Upper lobe of right lung (tissue), 1 donor: ENCODE measurements at regions not wholly inside any gene's neighbourhood (a gene's known extent, or its start where the extent isn't known, plus 50 kb on each side); places are given as distances from the start of the nearest gene placed in this dataset.

Source experiments
- ATAC-seq: fragments of 200-7000 bp; cut with Tn5 transposase; one replicate; pipeline ENCODE4 v1.9.1; 2020; ENCODE audit warnings: mild to moderate bottlenecking, moderate library complexity
- DNase-seq: peaks from one replicate; pipeline ENCODE4 v3.0.0-alpha.2; 2020
- H3K27ac ChIP-seq: fragments of 200-600 bp; one replicate; pipeline ENCODE4 v1.8.0; 2022
- H3K27me3 ChIP-seq: fragments of 200-600 bp; one replicate; pipeline ENCODE4 v1.8.0; 2022; ENCODE audit warnings: mild to moderate bottlenecking
- H3K36me3 ChIP-seq: fragments of 200-600 bp; one replicate; pipeline ENCODE4 v1.8.0; 2022
- H3K4me1 ChIP-seq: fragments of 200-600 bp; one replicate; pipeline ENCODE4 v1.8.0; 2022
- H3K4me3 ChIP-seq: fragments of 200-600 bp; one replicate; pipeline ENCODE4 v1.8.0; 2022; ENCODE audit warnings: mild to moderate bottlenecking
- H3K9me3 ChIP-seq: fragments of 200-600 bp; one replicate; pipeline ENCODE4 v1.8.0; 2022
- CTCF ChIP-seq: fragments of 200-600 bp; IDR thresholded peaks from one replicate; pipeline ENCODE4 v1.8.0; 2022; ENCODE audit warnings: antibody characterized with exemption
- intact Hi-C: fragments of 100-400 bp; cut with DNase I; formaldehyde crosslinking; loops from one replicate; pipeline ENCODE4 v1.11.0; 2022
- donor health status: DM: no; HTN: yes; CAD: no; lungs with severe emphysema.

- Histone ChIP-seq H3K27ac (no peak overlapping the region), H3K36me3 (no peaks in the 10 kb centered on the region), H3K27me3 (no peaks in the 10 kb centered on the region), H3K4me1 (no peaks in the 10 kb centered on the region), H3K9me3 (no peaks in the 10 kb centered on the region), H3K4me3 (no peak overlapping the region)
- DNase-seq (no peak), ATAC-seq (no peak)
- intact Hi-C loops: no loop called here
- no peak for TF ChIP-seq CTCF
Observed at GRCh38 chr6:155740781-155741399, 285.3 kb upstream of the NOX3 start.

GRCh38 chr6:155738602-155739105 lies 283.0 kb upstream of the NOX3 start:
- no peak overlapping the region for H3K27ac ChIP-seq
- DNase-seq (no peak), ATAC-seq (no peak)
- intact Hi-C loops: no loop called here
- TF ChIP-seq CTCF: no peak
- H3K27me3 ChIP-seq: no peaks in the 10 kb centered on the region
- no peak overlapping the region for H3K4me3 ChIP-seq
- no peaks in the 10 kb centered on the region for H3K36me3 ChIP-seq
- H3K9me3 ChIP-seq: no peaks in the 10 kb centered on the region
- no peaks in the 10 kb centered on the region for H3K4me1 ChIP-seq

GRCh38 chr6:155717374-155717773 lies 261.7 kb upstream of the NOX3 start:
- no peak overlapping the region for H3K4me3 ChIP-seq
- DNase-seq: no peak
- no peaks in the 10 kb centered on the region for H3K36me3 ChIP-seq
- H3K4me1 ChIP-seq: no peaks in the 10 kb centered on the region
- H3K27me3 ChIP-seq: no peaks in the 10 kb centered on the region
- H3K9me3 ChIP-seq: no peaks in the 10 kb centered on the region
- intact Hi-C loops: no loop called here
- no peak overlapping the region for H3K27ac ChIP-seq
- TF ChIP-seq CTCF: no peak
- no peak for ATAC-seq

- Histone ChIP-seq H3K9me3 (no peaks in the 10 kb centered on the region), H3K4me1 (no peaks in the 10 kb centered on the region), H3K27ac (no peak overlapping the region), H3K36me3 (no peaks in the 10 kb centered on the region), H3K4me3 (no peak overlapping the region), H3K27me3 (no peaks in the 10 kb centered on the region)
- no peak for ATAC-seq
- no peak for TF ChIP-seq CTCF
- intact Hi-C loops: no loop called here
- no peak for DNase-seq
Observed at GRCh38 chr6:155710704-155711103, 255.1 kb upstream of the NOX3 start.

GRCh38 chr6:155709262-155709661 lies 253.6 kb upstream of the NOX3 start:
- no peak for TF ChIP-seq CTCF
- DNase-seq: no peak
- no peaks in the 10 kb centered on the region for H3K36me3 ChIP-seq
- H3K27ac ChIP-seq: no peak overlapping the region
- H3K9me3 ChIP-seq: no peaks in the 10 kb centered on the region
- no peak for ATAC-seq
- no peaks in the 10 kb centered on the region for H3K4me1 ChIP-seq
- intact Hi-C loops: no loop called here
- no peak overlapping the region for H3K4me3 ChIP-seq
- no peaks in the 10 kb centered on the region for H3K27me3 ChIP-seq

- TF ChIP-seq CTCF: no peak
- Histone ChIP-seq H3K4me3 (no peak overlapping the region), H3K27ac (no peak overlapping the region), H3K9me3 (no peaks in the 10 kb centered on the region), H3K36me3 (no peaks in the 10 kb centered on the region), H3K27me3 (no peaks in the 10 kb centered on the region), H3K4me1 (no peaks in the 10 kb centered on the region)
- DNase-seq (no peak), ATAC-seq (no peak)
- intact Hi-C loops: no loop called here
Observed at GRCh38 chr6:155708100-155708499, 252.5 kb upstream of the NOX3 start.
